ENCODE measurements at regions not wholly inside any gene's neighbourhood (a gene's known extent, or its start where the extent isn't known, plus 50 kb on each side); places are given as distances from the start of the nearest gene placed in this dataset.

- Mint-ChIP-seq H3K27me3 (peaks cover 59% of the 10 kb centered on the region), H3K9me3 (no peaks in the 10 kb centered on the region), H3K27ac (no peak overlapping the region), H3K4me3 (peak overlapping the region; percentile 52), H3K36me3 (ENCODE audit: low read depth) (no peaks in the 10 kb centered on the region), H3K4me1 (peaks cover 32% of the 10 kb centered on the region)
- TF ChIP-seq CTCF (IDR thresholded peaks at IDR 0.05) = no peak
- POLR2A ChIA-PET = interaction anchor here (0.6 kb wide), 1 partner anchor 70 kb away, joined by 4 read pairs; no protein-coding TSS in a partner anchor
- no peak for DNase-seq
- intact Hi-C loops (cut with micrococcal nuclease) = no loop called here
- ATAC-seq (ENCODE audit: low read depth) = no peak
- CTCF ChIA-PET = no interaction called here
Observed at GRCh38 chr6:21666853-21667681, 73.5 kb downstream of the SOX4 start.

- DNase-seq (no peak), ATAC-seq (ENCODE audit: low read depth) (no peak)
- no peak for TF ChIP-seq CTCF (IDR thresholded peaks at IDR 0.05)
- intact Hi-C loops (cut with micrococcal nuclease) = no loop called here
- no peaks in the 10 kb centered on the region for H3K9me3 Mint-ChIP-seq
- ChIA-PET CTCF (no interaction called here), POLR2A (no interaction called here)
- H3K4me1 Mint-ChIP-seq = peaks cover 32% of the 10 kb centered on the region
- peaks cover 58% of the 10 kb centered on the region for H3K27me3 Mint-ChIP-seq
- no peak overlapping the region for H3K4me3 Mint-ChIP-seq
- no peak overlapping the region for H3K27ac Mint-ChIP-seq
- no peaks in the 10 kb centered on the region for H3K36me3 Mint-ChIP-seq (ENCODE audit: low read depth)
Observed at GRCh38 chr6:21668795-21669194, 75.2 kb downstream of the SOX4 start.

GRCh38 chr6:21676769-21677168 lies 83.2 kb downstream of the SOX4 start:
- no peak for TF ChIP-seq CTCF (IDR thresholded peaks at IDR 0.05)
- no peak for DNase-seq
- peaks cover 10% of the 10 kb centered on the region for H3K27me3 Mint-ChIP-seq
- H3K9me3 Mint-ChIP-seq = no peaks in the 10 kb centered on the region
- H3K4me1 Mint-ChIP-seq = no peaks in the 10 kb centered on the region
- ChIA-PET CTCF (no interaction called here), POLR2A (no interaction called here)
- H3K36me3 Mint-ChIP-seq (ENCODE audit: low read depth) = no peaks in the 10 kb centered on the region
- ATAC-seq (ENCODE audit: low read depth) = no peak
- intact Hi-C loops (cut with micrococcal nuclease) = no loop called here
- no peak overlapping the region for H3K4me3 Mint-ChIP-seq
- no peak overlapping the region for H3K27ac Mint-ChIP-seq

GRCh38 chr6:21678990-21679389 lies 85.4 kb downstream of the SOX4 start:
- Mint-ChIP-seq H3K9me3 (no peaks in the 10 kb centered on the region), H3K4me1 (no peaks in the 10 kb centered on the region), H3K27me3 (peaks cover 3% of the 10 kb centered on the region), H3K4me3 (no peak overlapping the region), H3K27ac (no peak overlapping the region), H3K36me3 (ENCODE audit: low read depth) (no peaks in the 10 kb centered on the region)
- CTCF ChIA-PET = no interaction called here
- ATAC-seq (ENCODE audit: low read depth) = no peak
- POLR2A ChIA-PET = no interaction called here
- DNase-seq = no peak
- intact Hi-C loops (cut with micrococcal nuclease) = no loop called here
- TF ChIP-seq CTCF (IDR thresholded peaks at IDR 0.05) = no peak

GRCh38 chr6:21679761-21680265 lies 86.3 kb downstream of the SOX4 start:
- DNase-seq = no peak
- Mint-ChIP-seq H3K4me3 (no peak overlapping the region), H3K36me3 (ENCODE audit: low read depth) (no peaks in the 10 kb centered on the region), H3K27ac (no peak overlapping the region), H3K27me3 (no peaks in the 10 kb centered on the region), H3K9me3 (no peaks in the 10 kb centered on the region), H3K4me1 (no peaks in the 10 kb centered on the region)
- POLR2A ChIA-PET = interaction anchor here (0.7 kb wide), 1 partner anchor 320 kb away, joined by 5 read pairs; no protein-coding TSS in a partner anchor
- intact Hi-C loops (cut with micrococcal nuclease) = no loop called here
- CTCF ChIA-PET = no interaction called here
- no peak for TF ChIP-seq CTCF (IDR thresholded peaks at IDR 0.05)
- ATAC-seq (ENCODE audit: low read depth) = no peak

All from activated B cell treated with CpG ODN at 0.5 μM for 24 hours (primary cell).